Cerebellar nuclear complex (tissue), 1 donor: ENCODE measurements at regions not wholly inside any gene's neighbourhood (a gene's known extent, or its start where the extent isn't known, plus 50 kb on each side); places are given as distances from the start of the nearest gene placed in this dataset.

ENCODE experiments used
- DNase-seq, 2 experiments: peaks; one replicate each; lab custom pipeline; 2025; lab: John Stamatoyannopoulos, UW

- DNase-seq: no peak
These were observed 155.6 kb upstream of the MKI67 start for GRCh38 chr10:128281861-128282260.

GRCh38 chr10:128286141-128286761 lies 160.0 kb upstream of the MKI67 start:
- no peak for DNase-seq

GRCh38 chr10:128286762-128287500 lies 160.7 kb upstream of the MKI67 start:
- no peak for DNase-seq

- no peak for DNase-seq
These were observed 161.7 kb upstream of the MKI67 start for GRCh38 chr10:128287921-128288320.

GRCh38 chr10:128289621-128290020 lies 163.4 kb upstream of the MKI67 start:
- DNase-seq: no peak

- no peak for DNase-seq
These were observed 168.8 kb upstream of the MKI67 start for GRCh38 chr10:128295003-128295402.

- no peak for DNase-seq
These were observed 170.2 kb upstream of the MKI67 start for GRCh38 chr10:128296253-128297007.

- no peak for DNase-seq
These were observed 171.6 kb upstream of the MKI67 start for GRCh38 chr10:128297709-128298378.

GRCh38 chr10:128298587-128298986 lies 172.4 kb upstream of the MKI67 start:
- DNase-seq: no peak

GRCh38 chr10:128300290-128300824 lies 174.1 kb upstream of the MKI67 start:
- DNase-seq: no peak

- DNase-seq: no peak
These were observed 174.8 kb upstream of the MKI67 start for GRCh38 chr10:128301051-128301450.

- no peak for DNase-seq
These were observed 176.6 kb upstream of the MKI67 start for GRCh38 chr10:128302808-128303207.

- no peak for DNase-seq
These were observed 178.0 kb upstream of the MKI67 start for GRCh38 chr10:128304271-128304670.

GRCh38 chr10:128305601-128306345 lies 179.6 kb upstream of the MKI67 start:
- DNase-seq: no peak

- DNase-seq: no peak
These were observed 180.3 kb upstream of the MKI67 start for GRCh38 chr10:128306535-128306934.

- no peak for DNase-seq
These were observed 180.7 kb upstream of the MKI67 start for GRCh38 chr10:128306966-128307365.

GRCh38 chr10:128307820-128308219 lies 181.6 kb upstream of the MKI67 start:
- DNase-seq: no peak

GRCh38 chr10:128310971-128311658 lies 184.9 kb upstream of the MKI67 start:
- DNase-seq: no peak

- DNase-seq: no peak
These were observed 186.0 kb upstream of the MKI67 start for GRCh38 chr10:128312250-128312649.

- no peak for DNase-seq
These were observed 188.5 kb upstream of the MKI67 start for GRCh38 chr10:128314686-128315085.
